HTR-8/SVneo (cell line): ENCODE measurements at regions not wholly inside any gene's neighbourhood (a gene's known extent, or its start where the extent isn't known, plus 50 kb on each side); places are given as distances from the start of the nearest gene placed in this dataset.

Experiments
- DNase-seq: peaks from one replicate; pipeline ENCODE4 v3.0.0; 2011; ENCODE audit warnings: low spot score, mixed read lengths; ENCODE audit not compliant: insufficient read length
- FAIRE-seq: peaks from 2 replicates; lab custom pipeline; 2011; peaks lifted over from hg19 to GRCh38; lab: Jason Lieb, UNC

DNA sequence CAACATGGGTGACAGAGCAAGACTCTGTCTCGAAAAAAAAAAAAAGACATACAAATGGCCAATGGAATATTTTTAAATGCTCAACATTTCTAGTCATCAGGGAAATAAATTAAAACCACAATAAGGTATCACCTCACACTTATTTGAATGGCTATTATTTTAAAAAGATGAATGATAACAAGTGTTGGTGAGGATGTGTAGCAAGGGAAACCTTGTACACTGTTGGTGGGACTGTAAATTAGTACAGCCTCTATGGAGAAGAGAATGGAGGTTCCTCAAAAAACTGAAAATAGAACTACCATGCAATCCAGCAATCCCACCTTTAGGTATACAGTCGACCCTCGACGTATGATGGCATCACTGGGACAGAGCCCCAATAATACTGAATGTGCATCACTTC, 65.4 kb upstream of the DIP2C start:
- no peak for DNase-seq
- FAIRE-seq: no peak

DNA sequence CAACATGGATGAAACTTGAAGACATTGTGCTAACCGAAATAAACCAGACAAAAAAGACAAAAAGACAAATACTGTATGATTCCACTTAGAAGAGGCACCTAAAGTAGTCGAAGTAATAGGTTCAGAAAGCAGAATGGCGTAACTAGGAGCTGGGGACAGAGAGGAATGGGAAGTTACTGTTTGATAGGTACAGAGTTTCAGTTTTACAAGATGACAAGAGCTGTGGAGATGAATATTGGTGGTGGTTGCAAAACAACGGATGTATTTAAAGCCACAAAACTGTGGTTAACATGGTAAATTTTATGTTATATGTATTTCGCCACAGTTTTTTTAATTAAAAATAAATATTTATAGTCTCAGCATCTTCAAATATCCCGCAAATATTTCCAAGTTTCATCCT, 64.1 kb upstream of the DIP2C start:
- FAIRE-seq (no peak), DNase-seq (no peak)

DNA sequence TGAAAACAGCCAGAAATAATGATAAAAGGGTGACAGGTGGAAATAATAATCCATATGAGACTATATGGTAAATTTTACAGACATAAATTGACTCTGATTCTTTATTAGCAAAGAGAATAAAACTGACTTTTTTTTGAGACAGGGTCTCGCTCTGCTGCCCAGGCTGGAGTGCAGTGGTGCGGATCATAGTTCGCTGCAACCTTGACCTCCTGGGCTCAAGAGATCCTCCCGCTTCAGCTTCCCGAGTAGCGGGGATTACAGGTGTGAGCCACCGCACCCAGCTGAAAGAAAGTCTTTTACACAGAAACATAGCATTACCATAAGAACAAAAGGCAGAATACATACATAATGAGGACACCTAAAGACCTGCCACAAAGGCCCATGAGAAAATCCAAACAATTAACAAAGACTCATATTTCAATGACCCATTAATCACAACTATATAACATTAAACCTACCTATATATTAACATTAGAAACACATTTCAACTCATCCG, 51.5 kb upstream of the DIP2C start:
- FAIRE-seq: no peak
- DNase-seq: no peak

DNA sequence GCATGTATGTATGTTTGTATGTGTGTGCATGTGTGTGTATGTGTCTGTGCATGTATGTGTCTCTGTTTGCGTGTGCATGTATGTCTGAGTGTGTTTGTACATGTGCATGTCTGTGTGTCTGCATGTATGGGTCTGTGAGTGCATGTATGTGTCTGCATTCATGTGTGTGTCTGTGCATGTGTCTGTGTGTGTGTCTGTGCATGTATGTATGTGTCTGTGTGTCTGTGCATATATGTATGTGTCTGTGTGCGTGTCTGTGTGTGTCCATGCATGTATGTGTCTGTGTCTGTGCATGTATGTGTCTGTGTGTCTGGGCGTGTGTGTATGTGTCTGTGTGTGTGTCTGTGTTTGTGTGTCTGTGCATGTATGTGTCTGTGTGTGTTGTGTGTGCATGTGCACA, 49.9 kb upstream of the DIP2C start:
- no peak for DNase-seq
- peak; percentile 97 for FAIRE-seq
